ACC112 (cell line): ENCODE measurements at regions not wholly inside any gene's neighbourhood (a gene's known extent, or its start where the extent isn't known, plus 50 kb on each side); places are given as distances from the start of the nearest gene placed in this dataset.

Source experiments
- H2AFZ ChIP-seq: fragments of 200-600 bp; sonication (generic); one replicate; pipeline ENCODE4 v1.6.0; 2017; ENCODE audit warnings: antibody characterized with exemption, low read length; ENCODE audit not compliant: unreplicated experiment
- H3K27ac ChIP-seq: fragments of 200-600 bp; sonication (generic); 2 replicates; pipeline ENCODE4 v1.5.1; 2014; ENCODE audit warnings: low read depth, mild to moderate bottlenecking, antibody characterized with exemption, low read length, moderate library complexity
- H3K27me3 ChIP-seq: fragments of 200-600 bp; sonication (generic); 2 replicates; pipeline ENCODE4 v1.6.1; 2014; ENCODE audit warnings: mild to moderate bottlenecking, antibody characterized with exemption, low read length, moderate library complexity, mixed read lengths; ENCODE audit not compliant: insufficient read depth
- H3K36me3 ChIP-seq: fragments of 200-600 bp; sonication (generic); 2 replicates; pipeline ENCODE4 v1.6.1; 2016; ENCODE audit warnings: mild to moderate bottlenecking, antibody characterized with exemption, low read length, moderate library complexity, mixed read lengths; ENCODE audit not compliant: insufficient read depth
- H3K4me1 ChIP-seq: fragments of 200-600 bp; sonication (generic); one replicate; pipeline ENCODE4 v1.6.1; 2016; ENCODE audit warnings: low read length, mixed read lengths; ENCODE audit not compliant: insufficient read depth, unreplicated experiment, control insufficient read depth
- H3K4me3 ChIP-seq: fragments of 200-600 bp; sonication (generic); 2 replicates; pipeline ENCODE4 v1.5.1; 2014; ENCODE audit warnings: mild to moderate bottlenecking, low read depth, low read length
- H3K79me2 ChIP-seq: fragments of 200-600 bp; sonication (generic); one replicate; pipeline ENCODE4 v1.6.0; 2016; ENCODE audit warnings: low read length; ENCODE audit not compliant: control insufficient read depth, unreplicated experiment, insufficient read depth

DNA sequence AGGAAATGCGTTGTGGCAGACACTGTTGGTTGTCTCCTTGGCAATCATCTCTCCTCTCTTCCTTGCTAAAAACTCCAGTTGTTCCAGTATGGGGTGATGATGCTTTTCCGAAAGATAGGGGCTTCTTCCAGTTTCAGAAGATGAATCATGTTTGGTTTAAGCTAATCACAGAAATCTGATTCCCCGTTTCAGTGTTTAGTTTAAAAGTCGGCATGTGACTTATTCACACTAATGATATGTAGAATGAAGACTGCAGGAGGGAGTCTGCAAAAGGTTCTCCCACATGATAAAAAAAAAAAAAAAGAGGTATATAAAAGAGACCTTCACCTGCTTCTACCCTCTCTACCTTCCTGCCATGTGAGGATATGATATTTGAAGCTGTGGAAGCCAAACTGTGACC is 239.0 kb upstream of the SIX2 start:
- H3K36me3 ChIP-seq: no peaks in the 10 kb centered on the region
- no peak overlapping the region for H3K27ac ChIP-seq
- H3K79me2 ChIP-seq: no peaks in the 10 kb centered on the region
- H3K27me3 ChIP-seq: no peaks in the 10 kb centered on the region
- H3K4me1 ChIP-seq: no peaks in the 10 kb centered on the region
- H3K4me3 ChIP-seq: no peak overlapping the region
- H2AFZ ChIP-seq: no peak overlapping the region

DNA sequence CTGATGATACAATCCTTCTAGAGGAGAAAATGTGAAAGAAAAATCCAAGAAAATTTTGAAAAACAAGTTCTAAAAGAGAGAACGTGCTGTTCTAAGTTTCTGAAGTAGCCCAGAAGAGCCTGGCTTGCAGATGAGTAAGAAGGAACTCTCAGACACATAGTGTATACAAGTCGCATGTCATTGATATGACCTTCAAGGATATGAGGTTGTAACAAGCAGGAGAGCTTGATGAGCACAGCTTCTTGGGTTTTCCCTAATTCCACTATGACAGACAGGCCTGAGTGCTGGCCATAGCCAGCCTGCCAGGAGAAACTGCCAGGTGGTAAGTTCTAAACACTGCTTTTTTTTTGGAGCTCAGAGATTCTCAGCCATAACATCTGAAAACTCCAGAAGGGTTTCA is 235.7 kb upstream of the SIX2 start:
- Histone ChIP-seq H3K79me2 (no peaks in the 10 kb centered on the region), H2AFZ (no peak overlapping the region), H3K4me1 (peaks cover 26% of the 10 kb centered on the region), H3K36me3 (no peaks in the 10 kb centered on the region), H3K27ac (no peak overlapping the region), H3K27me3 (no peaks in the 10 kb centered on the region), H3K4me3 (no peak overlapping the region)

GRCh38 chr2:45242161-45242741 is 233.0 kb upstream of the SIX2 start:
- H2AFZ ChIP-seq: peak overlapping the region; percentile 57
- H3K36me3 ChIP-seq: no peaks in the 10 kb centered on the region
- no peaks in the 10 kb centered on the region for H3K27me3 ChIP-seq
- H3K79me2 ChIP-seq: no peaks in the 10 kb centered on the region
- H3K4me1 ChIP-seq: peaks cover 46% of the 10 kb centered on the region
- no peak overlapping the region for H3K4me3 ChIP-seq
- H3K27ac ChIP-seq: peak overlapping the region; percentile 65

DNA sequence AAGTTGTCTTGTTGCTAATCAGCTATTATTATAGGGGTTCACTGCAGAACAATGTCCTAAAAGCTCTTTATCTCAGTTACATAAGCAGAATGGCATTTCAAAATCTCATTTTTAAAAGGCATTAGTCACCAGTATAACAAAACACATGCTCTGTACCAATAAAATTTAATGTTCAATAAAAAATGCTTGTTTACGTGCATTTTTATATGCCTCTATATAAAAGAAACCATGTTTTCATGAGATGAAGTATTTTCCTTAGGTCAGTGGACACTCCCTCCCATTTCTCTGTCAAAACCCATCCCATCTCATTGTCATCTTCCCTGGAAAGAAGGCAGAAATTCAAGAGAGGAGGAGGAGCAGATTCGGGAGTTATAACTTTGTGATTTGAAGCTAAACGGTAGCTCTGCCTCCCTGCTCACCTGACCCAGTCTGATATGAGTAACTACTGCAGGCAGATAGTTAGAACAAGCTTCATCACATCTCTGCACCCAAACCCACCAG is 231.9 kb upstream of the SIX2 start:
- Histone ChIP-seq H3K36me3 (no peaks in the 10 kb centered on the region), H3K27me3 (no peaks in the 10 kb centered on the region), H2AFZ (peak overlapping the region; percentile 26), H3K4me3 (peak overlapping the region; percentile 14; the same call in 1 of the 2 replicates), H3K79me2 (no peaks in the 10 kb centered on the region), H3K27ac (peak overlapping the region; percentile 65), H3K4me1 (peaks cover 47% of the 10 kb centered on the region)

DNA sequence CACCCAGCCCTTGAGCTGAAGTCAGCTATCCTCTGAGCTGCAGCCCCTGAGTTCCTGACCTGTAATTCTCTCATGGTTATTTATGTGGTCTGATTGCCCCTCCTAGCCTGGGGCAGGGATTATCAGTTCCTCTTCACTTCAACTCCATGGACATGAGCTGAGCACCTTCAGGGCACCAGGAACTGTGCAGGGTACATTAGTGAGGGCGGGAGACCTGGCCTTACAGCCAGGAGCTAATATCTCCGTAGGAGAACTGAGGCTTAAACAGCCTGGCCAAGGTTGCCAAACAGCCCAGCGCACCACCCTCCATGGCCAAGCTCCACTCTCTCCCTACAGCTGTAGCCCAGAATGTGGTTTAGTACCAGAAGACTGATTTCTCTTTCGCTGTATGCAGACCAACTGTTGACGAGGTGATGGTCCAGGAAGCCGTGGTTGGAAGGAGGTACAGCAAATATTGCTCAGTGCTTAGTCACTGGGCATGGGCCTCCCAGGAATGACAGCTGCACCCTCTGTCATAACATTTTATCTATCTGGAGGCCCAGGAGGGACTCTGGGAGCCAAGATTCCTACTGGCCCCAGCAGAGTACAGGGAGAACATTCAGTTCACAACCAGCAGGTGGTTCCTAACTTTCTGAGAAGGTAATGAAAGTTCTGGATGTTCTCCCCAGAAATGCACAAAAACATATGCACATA is 228.7 kb upstream of the SIX2 start:
- Histone ChIP-seq H2AFZ (no peak overlapping the region), H3K79me2 (no peaks in the 10 kb centered on the region), H3K36me3 (no peaks in the 10 kb centered on the region), H3K27me3 (no peaks in the 10 kb centered on the region), H3K4me1 (peaks cover 54% of the 10 kb centered on the region), H3K4me3 (no peak overlapping the region), H3K27ac (peak overlapping the region; percentile 92)

GRCh38 chr2:45237128-45237527 is 227.9 kb upstream of the SIX2 start:
- Histone ChIP-seq H3K27ac (peak overlapping the region; percentile 92), H3K79me2 (no peaks in the 10 kb centered on the region), H3K4me1 (peaks cover 53% of the 10 kb centered on the region), H3K27me3 (no peaks in the 10 kb centered on the region), H2AFZ (no peak overlapping the region), H3K4me3 (no peak overlapping the region), H3K36me3 (no peaks in the 10 kb centered on the region)

GRCh38 chr2:45236268-45236667 is 227.0 kb upstream of the SIX2 start:
- no peaks in the 10 kb centered on the region for H3K36me3 ChIP-seq
- peaks cover 45% of the 10 kb centered on the region for H3K4me1 ChIP-seq
- H2AFZ ChIP-seq: no peak overlapping the region
- H3K4me3 ChIP-seq: no peak overlapping the region
- no peaks in the 10 kb centered on the region for H3K79me2 ChIP-seq
- no peaks in the 10 kb centered on the region for H3K27me3 ChIP-seq
- H3K27ac ChIP-seq: no peak overlapping the region

GRCh38 chr2:45233301-45233700 is 224.0 kb upstream of the SIX2 start:
- Histone ChIP-seq H3K79me2 (no peaks in the 10 kb centered on the region), H3K4me1 (peaks cover 24% of the 10 kb centered on the region), H2AFZ (no peak overlapping the region), H3K4me3 (no peak overlapping the region), H3K27me3 (no peaks in the 10 kb centered on the region), H3K27ac (no peak overlapping the region), H3K36me3 (no peaks in the 10 kb centered on the region)

DNA sequence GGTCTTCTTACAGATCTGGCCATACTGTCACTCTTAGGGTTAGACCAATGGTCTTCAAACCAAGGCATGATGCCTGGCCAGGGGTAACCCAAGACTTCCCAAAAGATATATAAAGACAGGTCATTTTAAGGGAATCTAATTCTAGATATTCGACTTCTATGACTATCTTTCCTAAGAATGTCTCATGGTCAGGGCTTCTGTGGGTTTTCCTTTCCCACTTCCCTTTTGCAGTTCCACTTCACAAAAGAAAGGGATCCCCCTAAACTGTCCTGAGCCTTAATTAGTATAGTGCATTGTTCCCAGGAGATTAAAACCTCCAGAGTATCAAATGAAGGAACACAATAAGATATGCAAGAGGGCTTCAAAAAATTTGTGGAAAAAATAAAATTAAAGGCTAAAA is 223.6 kb upstream of the SIX2 start:
- H3K4me3 ChIP-seq: no peak overlapping the region
- no peak overlapping the region for H2AFZ ChIP-seq
- H3K4me1 ChIP-seq: peaks cover 19% of the 10 kb centered on the region
- no peaks in the 10 kb centered on the region for H3K36me3 ChIP-seq
- no peaks in the 10 kb centered on the region for H3K27me3 ChIP-seq
- H3K27ac ChIP-seq: no peak overlapping the region
- H3K79me2 ChIP-seq: no peaks in the 10 kb centered on the region

DNA sequence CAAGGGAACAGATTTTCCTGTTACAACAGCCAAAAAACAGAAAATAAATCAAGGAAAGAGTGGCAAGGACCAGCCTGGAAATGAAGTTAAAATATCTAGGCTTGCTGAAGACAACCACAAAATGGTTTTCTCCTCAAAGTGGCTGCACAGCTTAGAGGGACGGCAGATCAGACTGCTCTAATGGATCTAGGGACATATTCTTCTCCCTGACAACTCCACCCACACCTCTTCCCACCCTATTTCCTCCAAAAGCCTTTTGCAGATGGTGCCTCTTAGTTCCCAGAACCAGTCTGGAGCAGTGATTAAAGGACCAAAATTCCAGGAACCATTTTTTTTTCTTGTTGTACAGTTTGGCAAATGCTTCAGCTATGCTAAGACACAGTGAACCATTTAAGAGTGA is 220.2 kb upstream of the SIX2 start:
- H3K27ac ChIP-seq: no peak overlapping the region
- H3K27me3 ChIP-seq: no peaks in the 10 kb centered on the region
- H3K79me2 ChIP-seq: no peaks in the 10 kb centered on the region
- peaks cover 12% of the 10 kb centered on the region for H3K4me1 ChIP-seq
- no peak overlapping the region for H2AFZ ChIP-seq
- H3K36me3 ChIP-seq: no peaks in the 10 kb centered on the region
- H3K4me3 ChIP-seq: no peak overlapping the region

- Histone ChIP-seq H3K79me2 (no peaks in the 10 kb centered on the region), H3K4me3 (no peak overlapping the region), H3K27me3 (no peaks in the 10 kb centered on the region), H3K36me3 (no peaks in the 10 kb centered on the region), H2AFZ (no peak overlapping the region), H3K4me1 (no peaks in the 10 kb centered on the region), H3K27ac (no peak overlapping the region)
Observed at GRCh38 chr2:45227347-45227746, 218.1 kb upstream of the SIX2 start.
